Parathyroid adenoma (tissue), 2 donors: ENCODE measurements at regions not wholly inside any gene's neighbourhood (a gene's known extent, or its start where the extent isn't known, plus 50 kb on each side); places are given as distances from the start of the nearest gene placed in this dataset.

ENCODE experiments used
- H2AFZ ChIP-seq: fragments of 300-600 bp; sonication (generic); one replicate; pipeline ENCODE4 v1.7.0; 2017; ENCODE audit warnings: antibody characterized with exemption, mild to moderate bottlenecking
- H3K27ac ChIP-seq: fragments of 300-600 bp; sonication (generic); one replicate; pipeline ENCODE4 v1.7.0; 2017
- H3K27me3 ChIP-seq: fragments of 300-600 bp; sonication (generic); one replicate; pipeline ENCODE4 v1.7.0; 2017; ENCODE audit warnings: low read length; ENCODE audit not compliant: control insufficient read depth, insufficient read depth
- H3K36me3 ChIP-seq: fragments of 300-600 bp; sonication (generic); one replicate; pipeline ENCODE4 v1.7.0; 2017; ENCODE audit warnings: low read length; ENCODE audit not compliant: control insufficient read depth, insufficient read depth
- H3K4me1 ChIP-seq: fragments of 300-600 bp; sonication (generic); one replicate; pipeline ENCODE4 v1.7.0; 2017; ENCODE audit warnings: control low read depth
- H3K4me2 ChIP-seq: fragments of 300-600 bp; sonication (generic); one replicate; pipeline ENCODE4 v1.7.0; 2017; ENCODE audit warnings: low read length
- H3K4me3 ChIP-seq: fragments of 300-600 bp; sonication (generic); one replicate; pipeline ENCODE4 v1.7.0; 2017; ENCODE audit warnings: low read depth, low read length
- H3K79me2 ChIP-seq: fragments of 300-600 bp; sonication (generic); one replicate; pipeline ENCODE4 v1.7.0; 2017; ENCODE audit warnings: control low read depth
- H3K9ac ChIP-seq: fragments of 300-600 bp; sonication (generic); one replicate; pipeline ENCODE4 v1.7.0; 2017; ENCODE audit warnings: mild to moderate bottlenecking
- H3K9me3 ChIP-seq: fragments of 300-600 bp; sonication (generic); one replicate; pipeline ENCODE4 v1.7.0; 2017; ENCODE audit warnings: low read length; ENCODE audit not compliant: control insufficient read depth
- CTCF ChIP-seq: fragments of 300-600 bp; sonication (generic); IDR thresholded peaks from one replicate; pipeline ENCODE4 v1.7.0; 2017; ENCODE audit warnings: antibody characterized with exemption, mild to moderate bottlenecking
- donor health status: primary hyperparathyroidism.

GRCh38 chr6:145138469-145139139 is 596.7 kb downstream of the EPM2A start:
- H3K4me1 ChIP-seq, result no peaks in the 10 kb centered on the region
- H2AFZ ChIP-seq, result no peak overlapping the region
- no peaks in the 10 kb centered on the region for H3K79me2 ChIP-seq
- H3K9me3 ChIP-seq, result no peaks in the 10 kb centered on the region
- H3K36me3 ChIP-seq, result no peaks in the 10 kb centered on the region
- H3K4me2 ChIP-seq, result no peak overlapping the region
- no peak for TF ChIP-seq CTCF
- H3K9ac ChIP-seq, result no peak overlapping the region
- no peak overlapping the region for H3K4me3 ChIP-seq
- H3K27me3 ChIP-seq, result no peaks in the 10 kb centered on the region
- H3K27ac ChIP-seq, result no peak overlapping the region

GRCh38 chr6:145139140-145139850 is 596.0 kb downstream of the EPM2A start:
- Histone ChIP-seq H3K9ac (no peak overlapping the region), H3K36me3 (no peaks in the 10 kb centered on the region), H3K27me3 (no peaks in the 10 kb centered on the region), H3K79me2 (no peaks in the 10 kb centered on the region), H3K4me2 (no peak overlapping the region), H3K27ac (no peak overlapping the region), H3K9me3 (no peaks in the 10 kb centered on the region), H3K4me1 (no peaks in the 10 kb centered on the region), H2AFZ (no peak overlapping the region), H3K4me3 (no peak overlapping the region)
- TF ChIP-seq CTCF, result no peak

- H3K9ac ChIP-seq, result no peak overlapping the region
- no peaks in the 10 kb centered on the region for H3K36me3 ChIP-seq
- H3K27me3 ChIP-seq, result no peaks in the 10 kb centered on the region
- no peak overlapping the region for H2AFZ ChIP-seq
- H3K4me3 ChIP-seq, result no peak overlapping the region
- no peak for TF ChIP-seq CTCF
- no peaks in the 10 kb centered on the region for H3K79me2 ChIP-seq
- no peak overlapping the region for H3K4me2 ChIP-seq
- H3K4me1 ChIP-seq, result no peaks in the 10 kb centered on the region
- H3K27ac ChIP-seq, result no peak overlapping the region
- no peaks in the 10 kb centered on the region for H3K9me3 ChIP-seq
These were observed 595.4 kb downstream of the EPM2A start for GRCh38 chr6:145139895-145140294.

- TF ChIP-seq CTCF, result no peak
- H3K36me3 ChIP-seq, result no peaks in the 10 kb centered on the region
- H3K4me1 ChIP-seq, result no peaks in the 10 kb centered on the region
- H3K27ac ChIP-seq, result no peak overlapping the region
- no peaks in the 10 kb centered on the region for H3K9me3 ChIP-seq
- no peaks in the 10 kb centered on the region for H3K27me3 ChIP-seq
- H3K4me3 ChIP-seq, result no peak overlapping the region
- no peak overlapping the region for H2AFZ ChIP-seq
- no peak overlapping the region for H3K4me2 ChIP-seq
- H3K79me2 ChIP-seq, result no peaks in the 10 kb centered on the region
- H3K9ac ChIP-seq, result no peak overlapping the region
These were observed 593.7 kb downstream of the EPM2A start for GRCh38 chr6:145141572-145141971.

- Histone ChIP-seq H2AFZ (no peak overlapping the region), H3K4me3 (no peak overlapping the region), H3K36me3 (no peaks in the 10 kb centered on the region), H3K79me2 (no peaks in the 10 kb centered on the region), H3K9ac (no peak overlapping the region), H3K4me2 (no peak overlapping the region), H3K27ac (no peak overlapping the region), H3K27me3 (no peaks in the 10 kb centered on the region), H3K9me3 (no peaks in the 10 kb centered on the region), H3K4me1 (no peaks in the 10 kb centered on the region)
- TF ChIP-seq CTCF, result no peak
These were observed 592.4 kb downstream of the EPM2A start for GRCh38 chr6:145142958-145143357.
